NCI-H187 treated with DMSO at 0.1 percent for 48 hours (cell line): ENCODE measurements at regions not wholly inside any gene's neighbourhood (a gene's known extent, or its start where the extent isn't known, plus 50 kb on each side); places are given as distances from the start of the nearest gene placed in this dataset.
"Not testable (repeated sequence)": the region's sequence is repeated elsewhere in the genome, so short reads cannot be mapped to it uniquely, and the experiment has no call there.

ENCODE experiments used
- DNase-seq: peaks from one replicate; lab custom pipeline; 2025; lab: John Stamatoyannopoulos, UW

DNA sequence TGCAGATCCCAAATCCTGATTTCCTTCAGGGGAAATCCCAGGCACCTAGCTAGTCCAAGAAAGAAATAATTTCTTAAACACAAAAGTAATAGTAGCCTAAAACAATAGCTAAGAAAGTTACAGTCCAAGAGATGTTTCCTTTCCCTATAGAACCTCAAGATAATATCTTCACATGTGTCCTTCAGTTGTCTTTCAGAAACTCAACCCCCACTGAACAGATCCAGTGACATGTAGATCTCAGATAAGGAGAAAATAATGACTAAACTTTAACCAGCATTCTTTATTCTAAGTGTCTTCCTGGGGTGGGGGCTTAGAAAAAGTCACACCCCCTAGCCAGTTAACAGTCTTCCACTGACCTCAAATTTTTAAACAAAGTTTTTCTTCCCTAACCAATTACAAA, 131.3 kb upstream of the ADRA1B start:
- no peak for DNase-seq

DNA sequence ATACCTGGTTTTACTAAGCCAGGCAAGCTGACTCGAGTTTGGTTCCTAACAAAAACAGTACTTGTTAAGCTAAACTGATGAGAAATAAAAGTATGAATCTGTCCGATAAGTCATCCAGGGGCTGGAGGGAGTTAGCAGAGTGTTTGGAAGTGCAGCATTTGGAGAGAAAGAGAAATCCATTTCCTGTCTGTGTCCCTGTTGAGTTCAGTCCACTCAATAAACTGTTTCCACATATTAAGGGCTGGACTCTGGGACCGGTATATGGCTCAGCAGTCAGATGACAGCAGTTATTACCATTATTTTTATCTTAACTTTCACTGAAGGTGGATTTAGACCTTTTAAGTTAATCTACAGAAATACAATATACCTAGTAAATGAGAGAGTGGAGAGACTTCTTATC, 130.6 kb upstream of the ADRA1B start:
- no peak for DNase-seq

DNA sequence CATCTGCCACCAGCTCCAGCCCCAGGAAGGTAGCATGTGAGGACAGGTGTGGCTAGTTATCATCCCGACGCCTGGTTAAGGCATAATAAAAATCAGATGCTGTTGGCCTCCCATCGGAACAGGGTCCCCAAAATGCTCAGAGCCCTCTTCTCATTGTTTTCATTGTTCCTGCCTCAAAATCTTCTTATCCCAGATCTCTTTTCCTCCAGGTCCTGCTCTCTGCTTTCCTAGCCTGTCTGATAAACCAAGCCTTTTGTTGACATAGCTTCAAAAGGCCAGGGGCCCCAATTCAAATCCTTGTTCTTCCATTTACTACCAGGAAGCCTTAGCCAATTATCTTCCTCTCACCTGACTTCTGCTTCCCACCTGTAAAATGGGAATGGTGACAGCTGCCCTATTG, 130.1 kb upstream of the ADRA1B start:
- no peak for DNase-seq

DNA sequence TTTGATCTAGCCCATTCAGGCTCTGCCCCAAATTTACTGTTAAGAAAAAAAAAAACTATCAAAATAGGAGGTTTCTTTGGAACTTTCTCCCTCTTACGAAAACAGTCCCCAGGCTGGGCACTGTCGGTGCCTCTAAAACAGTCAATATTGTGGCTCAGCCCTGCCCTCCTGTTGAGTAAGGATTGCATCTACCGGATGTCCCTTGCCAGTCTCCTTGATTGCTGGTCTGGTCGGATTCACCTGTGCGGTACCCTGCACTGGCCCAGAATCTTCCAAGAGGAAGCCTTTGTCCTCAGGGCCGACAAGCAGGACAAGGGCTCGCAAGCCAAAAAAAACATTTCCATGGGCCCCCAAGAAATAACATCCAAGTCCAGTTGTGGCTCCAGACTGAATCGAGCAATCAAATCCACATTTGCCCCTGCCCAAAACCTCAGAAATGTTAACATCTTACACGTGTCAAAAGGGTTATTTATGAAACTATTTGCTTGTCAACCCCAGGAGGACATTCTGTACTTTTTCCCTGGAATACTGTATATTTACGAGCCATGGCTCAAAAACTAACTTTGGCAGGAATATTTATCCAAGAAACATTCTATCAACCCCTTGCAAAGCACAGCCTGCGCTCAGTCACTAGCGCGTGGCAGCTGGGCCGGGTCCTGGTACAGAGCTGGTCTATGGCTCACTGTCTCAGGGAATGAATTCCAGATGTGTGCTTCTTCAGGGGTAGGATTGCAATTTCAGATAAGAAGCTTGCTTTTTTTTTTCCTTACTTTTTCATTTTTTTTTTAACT, 129.2 kb upstream of the ADRA1B start:
- DNase-seq, result no peak

DNA sequence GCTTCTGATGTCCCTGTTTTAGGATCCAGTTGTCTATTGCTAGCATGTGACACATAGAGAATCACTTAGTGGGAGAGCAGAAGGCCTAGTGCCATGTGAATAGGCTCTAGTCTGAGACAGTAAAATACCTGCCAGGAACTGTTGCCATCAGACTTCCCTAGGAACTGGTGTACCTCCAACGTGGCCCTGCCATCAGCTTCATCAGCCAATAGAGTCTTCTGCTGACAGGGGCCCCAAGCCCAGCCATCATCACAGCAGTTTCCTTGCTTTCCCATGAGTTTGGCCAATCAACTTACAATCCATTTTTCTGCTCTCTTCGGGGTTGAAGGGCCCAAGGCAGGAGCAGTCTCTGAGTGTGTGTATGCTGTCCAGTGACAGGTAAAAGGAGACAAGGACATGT, 128.4 kb upstream of the ADRA1B start:
- no peak for DNase-seq

DNA sequence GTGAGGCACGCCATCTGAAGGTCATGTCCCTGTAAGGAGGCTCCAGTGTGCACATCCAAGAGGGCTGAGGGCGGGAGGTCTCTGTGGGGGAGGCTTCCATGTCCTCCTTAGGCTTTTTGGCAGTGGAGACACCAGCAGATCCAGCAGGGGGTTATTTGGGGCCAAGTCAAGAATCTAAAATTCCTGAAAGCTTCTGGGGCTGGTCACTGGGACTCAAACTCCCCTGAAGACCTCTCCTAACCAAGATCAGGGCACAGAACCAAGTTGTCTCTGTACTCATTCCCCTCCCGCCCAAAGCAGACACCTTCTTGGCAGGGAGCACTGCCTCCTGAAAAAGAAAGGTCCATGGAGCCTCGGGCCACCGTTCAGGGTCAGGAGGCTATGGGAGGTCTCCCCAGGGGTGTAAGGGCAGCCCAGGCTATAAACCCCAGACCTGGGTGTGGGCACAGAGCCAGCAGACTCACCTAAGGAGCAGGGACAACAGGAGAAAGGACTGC, 127.4 kb upstream of the ADRA1B start:
- DNase-seq, result no peak

DNA sequence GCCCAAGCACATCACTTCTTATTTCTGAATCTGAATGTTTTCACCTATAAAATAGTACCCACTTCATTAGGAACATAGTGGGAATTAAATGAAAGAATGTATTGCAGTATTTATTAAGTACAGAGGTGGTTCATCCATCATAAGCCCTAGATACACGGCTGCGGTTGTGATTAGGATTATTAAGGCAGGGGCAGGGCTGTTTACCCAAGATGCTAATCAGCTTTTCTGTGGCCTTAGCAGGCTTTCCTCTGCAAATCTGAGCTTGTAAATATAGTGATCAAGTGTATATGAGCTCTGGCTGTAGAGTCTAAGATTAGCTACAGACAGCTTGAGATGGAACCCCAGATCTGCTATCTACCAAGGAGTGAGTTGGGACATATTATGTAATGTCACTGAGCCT, 124.1 kb upstream of the ADRA1B start:
- no peak for DNase-seq

DNA sequence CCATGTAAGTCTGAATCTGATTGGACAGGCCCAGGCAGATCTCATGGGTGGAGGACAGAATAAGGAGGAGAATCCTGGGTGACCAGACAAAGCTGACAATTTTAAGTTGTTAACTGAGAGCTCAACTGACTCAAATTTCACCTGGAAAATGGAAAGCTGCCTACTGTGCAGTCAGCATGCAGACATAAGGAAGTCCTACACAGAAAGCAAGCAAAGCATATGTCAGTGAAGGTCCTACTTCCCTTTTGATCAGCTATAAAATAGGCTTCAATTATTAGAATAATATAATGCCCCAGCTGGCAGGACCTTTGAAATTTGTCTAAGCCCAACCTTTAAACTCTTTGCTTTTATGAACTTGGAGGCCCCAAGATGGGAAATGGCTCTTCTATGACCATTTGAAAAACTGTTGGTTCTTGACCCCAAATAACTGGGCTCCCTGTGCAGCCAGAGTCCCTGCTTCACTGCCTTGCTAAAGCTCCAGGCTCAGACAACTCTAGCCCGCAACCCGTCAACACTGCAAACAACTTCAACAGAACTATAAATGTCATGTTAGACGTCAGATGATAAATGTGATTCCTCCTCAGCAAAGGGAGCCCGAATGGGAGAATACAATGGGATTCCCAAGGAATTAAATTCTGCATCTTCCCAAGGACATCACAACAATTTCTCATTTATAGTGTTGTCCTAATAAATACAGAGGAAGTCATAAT, 118.9 kb upstream of the ADRA1B start:
- no peak for DNase-seq

DNA sequence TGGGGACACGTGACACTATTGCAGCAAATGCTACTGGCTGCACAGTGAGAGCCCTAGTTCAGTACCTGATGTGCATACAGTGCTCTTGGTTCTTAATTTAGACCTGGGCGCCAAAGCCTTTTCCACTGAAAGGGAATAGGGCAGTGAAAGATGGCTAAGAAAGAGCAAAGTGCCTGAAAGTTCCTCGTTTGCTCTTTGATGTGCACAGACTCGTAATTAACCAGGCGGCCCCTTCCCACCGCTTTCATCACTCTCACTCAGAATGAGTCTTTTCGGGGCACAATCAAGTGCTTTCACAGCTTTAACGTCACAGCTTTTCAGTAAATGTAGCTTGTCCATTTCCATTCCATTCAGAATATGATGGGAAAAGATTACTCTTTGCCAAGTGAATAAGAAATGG, 116.6 kb upstream of the ADRA1B start:
- DNase-seq, result no peak

DNA sequence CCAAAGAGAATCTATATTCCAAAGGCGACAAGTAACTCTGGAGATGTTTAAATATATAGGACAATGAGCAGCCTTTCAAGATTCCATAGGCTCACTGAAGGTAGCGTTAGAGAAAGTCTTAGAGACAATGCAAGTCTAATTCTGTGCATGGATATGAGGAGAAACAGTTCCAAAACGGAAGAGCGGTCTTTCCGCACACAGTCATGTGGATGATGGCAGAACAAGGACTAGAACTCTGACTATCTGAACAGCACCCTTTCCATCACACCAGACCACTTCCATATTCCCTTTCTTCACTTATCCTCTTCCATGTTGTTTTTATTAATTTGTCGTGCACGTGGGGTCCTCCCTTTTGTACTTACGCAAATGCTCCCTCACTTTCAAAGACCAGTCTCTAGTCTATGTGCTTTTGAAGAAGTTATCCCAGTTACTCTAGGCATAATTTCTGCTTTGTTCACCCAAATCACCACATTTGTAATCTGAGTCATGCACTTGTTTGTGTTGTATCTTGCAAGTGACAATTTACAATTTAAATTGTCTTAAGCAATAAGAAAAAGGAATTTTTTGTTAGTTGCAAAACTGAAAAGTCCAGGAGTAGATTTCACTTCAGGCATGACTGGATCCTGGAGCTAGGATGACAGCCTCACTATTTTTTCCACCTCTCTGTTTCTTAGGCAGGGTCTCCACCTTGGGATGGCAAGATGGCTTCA, 116.0 kb upstream of the ADRA1B start:
- DNase-seq, result no peak

DNA sequence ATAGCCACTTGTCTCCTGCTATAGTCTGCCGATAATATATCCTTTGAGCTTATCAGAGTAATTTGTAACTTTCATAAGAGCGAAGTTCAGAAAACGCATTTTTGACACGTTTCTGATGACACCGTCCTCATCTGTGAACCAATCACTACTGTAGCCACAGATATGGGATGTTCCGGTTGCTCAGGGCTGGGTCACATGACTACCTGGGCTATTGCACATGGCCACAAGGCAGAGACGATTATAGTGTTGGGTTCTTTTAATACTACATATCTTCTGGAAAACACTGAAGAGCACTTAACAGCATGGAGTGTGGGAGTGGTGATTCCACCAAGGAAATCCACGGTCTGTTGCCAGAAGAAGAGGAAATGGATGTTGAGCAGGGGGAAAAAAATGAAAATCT, 115.0 kb upstream of the ADRA1B start:
- peak; percentile 64 for DNase-seq

DNA sequence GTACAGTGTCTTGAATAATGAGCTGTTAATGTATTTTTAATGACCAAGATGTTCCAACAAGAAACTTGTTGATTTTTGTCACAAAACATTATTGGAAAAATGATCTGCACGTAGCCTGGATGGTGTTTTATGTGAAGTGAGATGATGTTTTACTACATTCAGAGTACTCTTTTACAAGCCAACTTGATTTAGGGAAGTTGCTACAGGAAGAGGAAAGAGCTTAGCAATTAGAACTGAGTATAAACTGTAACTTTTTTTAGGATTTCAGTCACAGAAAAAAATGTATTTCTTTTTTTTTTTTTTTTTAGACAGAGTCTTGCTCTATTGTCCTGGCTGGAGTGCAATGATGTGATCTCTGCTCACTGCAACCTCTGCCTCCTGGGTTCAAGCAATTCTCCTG, 113.6 kb upstream of the ADRA1B start:
- DNase-seq, result no peak

DNA sequence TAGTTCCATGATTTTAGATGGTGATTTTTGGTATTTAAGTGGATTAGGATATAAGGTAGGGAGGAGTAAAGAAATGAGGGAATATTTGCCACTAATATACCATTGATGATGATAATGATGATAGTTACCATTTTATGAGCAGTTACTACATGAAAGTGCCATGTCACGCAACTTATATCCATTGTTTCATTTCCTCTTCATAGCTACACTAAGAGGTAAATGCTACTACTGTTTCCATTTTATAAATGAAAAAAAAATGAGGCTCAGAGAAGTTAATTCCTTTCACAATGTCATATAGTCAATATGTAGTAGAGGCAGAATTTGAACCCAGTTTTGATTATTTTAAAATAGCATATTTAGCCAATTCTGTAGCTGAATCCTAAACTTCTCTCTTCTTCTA, 112.2 kb upstream of the ADRA1B start:
- no peak for DNase-seq

DNA sequence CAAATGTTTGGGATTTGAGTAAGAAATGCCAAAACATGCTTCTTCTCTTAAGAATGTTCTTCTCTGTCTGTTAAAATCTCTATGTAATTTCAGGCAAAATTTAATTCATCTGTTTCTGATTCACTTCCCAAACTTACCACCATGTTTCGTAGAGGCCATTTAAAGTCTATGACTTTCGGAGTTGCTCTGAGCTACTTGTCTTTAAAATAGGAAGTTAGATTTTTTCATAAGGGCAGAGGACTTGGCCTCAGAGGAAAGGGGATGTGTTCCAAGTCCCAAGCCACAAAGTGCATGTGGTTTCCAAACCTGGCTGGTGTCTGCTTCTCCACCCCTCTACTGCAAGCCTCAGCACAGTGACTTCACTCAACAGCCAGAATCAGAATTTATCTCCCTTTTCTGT, 111.3 kb upstream of the ADRA1B start:
- no peak for DNase-seq

DNA sequence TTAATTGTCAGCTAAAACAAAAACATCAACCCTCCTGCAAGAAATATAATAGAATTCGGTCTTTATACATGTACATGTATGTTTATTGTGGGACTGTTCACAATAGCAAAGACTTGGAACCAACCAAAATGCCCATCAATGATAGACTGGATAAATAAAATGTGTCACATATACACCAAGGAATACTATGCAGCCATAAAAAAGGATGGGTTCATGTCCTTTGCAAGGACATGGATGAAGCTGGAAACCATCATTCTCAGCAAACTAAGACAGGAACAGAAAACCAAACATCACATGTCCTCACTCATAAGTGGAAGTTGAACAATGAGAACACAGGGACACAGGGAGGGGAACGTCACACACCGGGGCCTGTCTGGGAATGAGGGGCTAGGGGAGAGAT, 109.1 kb upstream of the ADRA1B start:
- not testable (repeated sequence) for DNase-seq

DNA sequence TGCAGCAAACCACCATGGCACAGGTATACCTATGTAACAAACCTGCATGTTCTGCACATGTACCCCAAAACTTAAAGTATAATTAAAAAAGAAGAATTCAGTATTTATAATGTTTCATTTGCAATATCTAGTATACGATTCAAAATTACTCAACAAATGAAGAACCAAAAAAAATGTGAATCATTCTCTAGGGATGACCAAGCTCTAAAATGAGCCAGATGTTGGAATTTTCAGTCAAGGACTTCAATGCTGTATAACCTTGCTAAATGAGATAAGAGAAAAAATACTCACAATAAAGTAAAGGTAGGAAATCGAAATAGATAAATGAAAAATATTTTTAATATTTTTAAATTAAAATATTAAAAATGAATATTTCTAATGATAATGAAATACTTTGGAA, 108.7 kb upstream of the ADRA1B start:
- DNase-seq, result no peak

DNA sequence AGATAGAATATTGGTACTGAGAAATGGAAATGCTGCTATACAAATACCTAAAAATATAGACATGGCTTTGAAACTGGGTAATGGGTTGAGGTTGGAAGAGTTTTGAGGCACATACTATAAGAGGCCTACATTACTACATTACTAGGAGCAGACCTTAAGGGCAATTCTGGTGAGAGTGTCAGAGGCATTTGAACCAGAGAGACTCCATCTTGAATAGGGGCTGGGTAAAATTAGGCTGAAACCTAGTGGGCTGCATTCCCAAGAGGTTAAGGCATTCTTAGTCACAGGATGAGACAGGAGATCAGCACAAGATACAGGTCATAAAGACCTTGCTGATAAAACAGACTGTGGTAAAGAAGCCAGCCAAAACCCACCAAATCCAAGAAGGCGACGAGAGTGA, 104.6 kb upstream of the ADRA1B start:
- no peak for DNase-seq

DNA sequence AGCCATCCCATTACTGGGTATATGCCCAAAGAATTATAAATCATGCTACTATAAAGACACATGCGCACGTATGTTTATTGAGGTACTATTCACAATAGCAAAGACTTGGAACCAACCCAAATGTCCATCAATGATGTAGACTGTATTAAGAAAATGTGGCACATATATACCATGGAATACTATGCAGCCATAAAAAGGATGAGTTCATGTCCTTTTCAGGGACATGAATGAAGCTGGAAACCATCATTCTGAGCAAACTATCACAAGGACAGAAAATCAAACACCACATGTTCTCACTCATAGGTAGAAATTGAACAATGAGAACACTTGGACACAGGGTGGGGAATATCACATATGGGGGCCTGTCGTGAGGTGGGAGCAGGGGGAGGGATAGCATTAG, 103.5 kb upstream of the ADRA1B start:
- not testable (repeated sequence) for DNase-seq

DNA sequence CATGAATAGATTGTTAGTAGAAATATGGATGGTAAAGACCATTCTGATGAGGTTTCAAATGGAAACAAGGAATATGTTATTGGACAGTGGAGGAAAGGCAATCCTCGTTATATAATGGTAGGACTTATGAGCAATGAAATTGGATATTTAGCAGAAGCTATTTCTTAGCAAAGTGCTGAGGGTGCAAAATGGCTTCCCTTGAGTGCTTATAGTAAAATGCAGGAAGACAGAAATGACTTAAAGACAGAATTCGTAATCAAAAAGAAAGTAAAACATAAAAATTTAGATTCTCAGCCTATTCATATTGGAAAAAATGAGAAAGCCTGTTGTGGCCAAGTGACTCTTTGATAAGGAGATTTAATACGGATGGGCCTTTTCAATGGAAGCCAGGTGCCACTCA, 102.1 kb upstream of the ADRA1B start:
- no peak for DNase-seq

DNA sequence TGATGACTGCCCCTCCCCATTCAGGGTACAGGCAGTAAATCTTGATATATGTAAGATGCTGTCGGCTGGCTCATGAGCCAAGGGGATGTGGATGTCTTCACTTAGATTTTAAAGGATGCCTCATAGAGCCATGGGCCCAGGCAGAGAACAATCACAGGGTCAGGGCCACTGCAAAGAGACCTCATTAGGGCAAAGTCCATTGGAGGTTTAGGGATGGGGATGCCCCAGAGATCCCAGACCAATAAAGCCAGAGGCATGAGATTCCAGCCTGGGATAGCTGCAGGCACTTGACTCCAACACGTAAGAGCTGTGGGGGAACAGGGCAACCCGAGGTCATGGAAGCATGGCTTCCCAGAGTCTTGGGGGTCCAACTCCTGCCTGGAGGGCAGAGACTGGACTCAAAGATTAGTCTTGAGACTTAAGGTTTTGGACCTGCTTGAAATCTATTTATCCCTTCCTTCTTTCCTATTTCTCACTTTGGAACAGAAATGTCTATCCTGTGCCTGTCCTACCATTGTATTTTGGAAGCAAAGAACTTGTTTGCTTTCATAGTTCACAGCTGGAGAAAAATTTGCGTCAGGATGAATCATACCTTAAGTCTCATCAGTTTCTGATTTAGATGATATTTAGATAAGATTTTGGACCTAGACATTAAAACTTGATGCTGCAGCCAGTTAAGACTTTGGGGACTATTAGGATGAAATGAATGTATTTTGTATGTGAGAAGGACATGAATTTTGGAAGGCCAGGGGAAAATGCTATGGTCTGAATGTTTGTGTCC, 101.3 kb upstream of the ADRA1B start:
- DNase-seq, result no peak

DNA sequence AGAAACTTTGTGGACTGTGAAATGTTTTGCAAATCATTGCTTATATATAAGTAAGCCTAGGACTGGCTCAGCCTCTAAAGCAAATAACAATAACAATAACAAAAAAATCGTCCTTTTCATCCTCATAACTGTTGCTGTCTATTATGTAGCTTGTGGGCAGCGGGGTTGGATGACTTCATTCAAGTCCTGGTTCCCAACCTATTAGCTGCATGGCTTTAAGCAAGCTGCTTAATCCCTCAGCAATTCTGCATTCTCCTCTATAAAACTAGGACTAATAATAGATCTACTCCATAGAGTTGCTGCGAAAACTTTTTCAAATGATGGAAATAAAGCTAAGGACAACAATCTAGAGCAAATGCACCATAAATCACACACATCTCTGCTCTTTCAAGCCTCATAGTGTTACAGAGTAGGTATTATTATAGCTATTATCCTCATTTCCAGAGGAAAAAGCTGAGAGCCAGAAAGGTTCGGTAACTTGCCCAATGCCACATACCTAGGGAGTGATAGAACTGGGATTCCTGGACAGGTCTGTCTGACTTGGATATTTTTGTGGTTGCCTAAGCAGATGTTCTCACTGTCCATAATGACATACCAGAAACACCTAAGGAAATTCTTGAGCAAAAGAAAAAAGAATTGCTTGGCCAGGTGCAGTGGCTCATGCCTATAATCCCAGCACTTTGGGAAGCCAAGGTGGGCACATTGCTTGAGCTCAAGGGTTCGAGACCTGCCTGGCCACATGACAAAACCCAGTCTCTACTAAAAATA, 98.8 kb upstream of the ADRA1B start:
- DNase-seq, result no peak
